Ovary (tissue), 7 donors: ENCODE measurements at regions not wholly inside any gene's neighbourhood (a gene's known extent, or its start where the extent isn't known, plus 50 kb on each side); places are given as distances from the start of the nearest gene placed in this dataset.

Experiments used
- DNase-seq, 5 donors: peaks; one replicate each; pipeline ENCODE4 v3.0.0-alpha.2; 2019 to 2020
- H3K27ac ChIP-seq, 2 donors: fragments of 200-600 bp; one replicate each; pipeline versions ENCODE4 v1.5.1 to v1.8.0; 2019 to 2022
- H3K27me3 ChIP-seq: fragments of 200-600 bp; one replicate; pipeline ENCODE4 v1.8.0; 2022
- H3K36me3 ChIP-seq: fragments of 200-600 bp; sonication (generic); one replicate; pipeline ENCODE4 v1.5.1; 2019
- H3K4me1 ChIP-seq: one replicate; pipeline ENCODE4 v1.8.1; 2013; ENCODE audit warnings: mild to moderate bottlenecking, moderate library complexity; ENCODE audit not compliant: insufficient read depth
- H3K4me3 ChIP-seq: fragments of 200-600 bp; sonication (generic); one replicate; pipeline ENCODE4 v1.5.1; 2017
- H3K9me3 ChIP-seq, 2 donors: fragments of 200-600 bp in 1 of 2; sonication (generic) in 1 of 2; one replicate each; pipeline versions ENCODE4 v1.5.1 to v1.8.1; 2013 to 2019; ENCODE audit warnings: mild to moderate bottlenecking in 1 of 2, moderate library complexity in 1 of 2
- CTCF ChIP-seq, 3 donors: fragments of 450-650 bp in 2 of 3; fragments of 200-600 bp in 1 of 3; IDR thresholded peaks; one replicate each; pipeline versions ENCODE4 v1.5.1 to v1.8.0; 2016 to 2022; ENCODE audit warnings: antibody characterized with exemption in 3 of 3, mild to moderate bottlenecking in 1 of 3
- EP300 ChIP-seq: sonication (generic); formaldehyde crosslinking; IDR thresholded peaks from one replicate; pipeline ENCODE4 v1.6.1; 2017; ENCODE audit warnings: antibody characterized with exemption
- POLR2A ChIP-seq: fragments of 450-650 bp; IDR thresholded peaks from one replicate; pipeline ENCODE4 v1.6.1; 2017; ENCODE audit warnings: antibody characterized with exemption, mild to moderate bottlenecking, moderate library complexity
- WGBS, 3 donors: extraction: QIAGEN DNeasy Blood & Tissue Kit in 1 of 3; methylation state at CpG; one replicate each; pipeline versions ENCODE4 v1.1.5 to v1.1.7; 2013 to 2017; 5-methylcytosine and 5-hydroxymethylcytosine counted together
- intact Hi-C, 4 donors: fragments of 100-400 bp; cut with DNase I; formaldehyde crosslinking; loops; one replicate each; pipeline versions ENCODE4 v1.11.0 to v1.15.1; 2022 to 2023
- donor health status: DM: no; HTN: no; CAD: no; lungs with moderate emphysema.
- donor health status: DM: no; HTN: no; CAD: no.
- donor health status: Bipolar disorder and iron deficiency.
- donor health status: DM: no; HTN: no; CAD: no.
- donor health status: DM: yes; HTN: yes; CAD: no.

- TF ChIP-seq POLR2A = no peak
- no peak for TF ChIP-seq CTCF (IDR thresholded peaks at IDR 0.05)
- TF ChIP-seq EP300 = no peak
- WGBS, 3 donors = 28 to 40% (median 33%) methylated on average over 2 of the region's 2 CpGs
- H3K4me1 ChIP-seq = no peaks in the 10 kb centered on the region
- intact Hi-C loops = no loop called here
- no peaks in the 10 kb centered on the region for H3K9me3 ChIP-seq
- H3K4me3 ChIP-seq = no peak overlapping the region
- H3K27ac ChIP-seq = no peak overlapping the region
- no peak for DNase-seq
- H3K36me3 ChIP-seq = no peaks in the 10 kb centered on the region
- H3K27me3 ChIP-seq = no peaks in the 10 kb centered on the region
Measured at GRCh38 chr5:99248066-99248465, 319.3 kb upstream of the CHD1 start.

- Histone ChIP-seq H3K4me3 (no peak overlapping the region), H3K27me3 (no peaks in the 10 kb centered on the region), H3K27ac (no peak overlapping the region), H3K9me3 (no peaks in the 10 kb centered on the region), H3K36me3 (no peaks in the 10 kb centered on the region), H3K4me1 (no peaks in the 10 kb centered on the region)
- WGBS, 3 donors = 71 to 78% (median 75%) methylated on average over 4 of the region's 4 CpGs
- intact Hi-C loops = no loop called here
- DNase-seq = no peak
- TF ChIP-seq CTCF (IDR thresholded peaks at IDR 0.05) (no peak), POLR2A (no peak), EP300 (no peak)
Measured at GRCh38 chr5:99247346-99247745, 318.5 kb upstream of the CHD1 start.

DNA sequence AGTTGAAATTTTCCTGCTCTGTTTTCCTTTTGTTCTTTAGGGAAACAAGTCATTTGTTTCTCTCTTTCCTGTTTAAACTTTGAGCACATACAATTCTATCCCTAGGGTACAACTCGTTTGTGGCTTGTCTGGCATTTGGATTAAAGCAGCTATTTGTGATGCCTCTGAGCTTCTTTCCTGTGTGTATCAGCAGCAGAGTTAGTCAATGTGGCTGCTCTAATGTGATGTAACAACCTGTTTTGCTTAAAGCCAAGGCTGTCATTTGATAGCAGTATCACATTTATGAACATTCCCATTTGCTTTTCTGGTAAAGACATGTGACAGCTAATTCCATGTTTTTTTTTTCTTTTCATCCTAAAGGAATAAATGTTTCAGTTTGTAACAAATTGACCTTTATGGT, 314.3 kb upstream of the CHD1 start:
- Histone ChIP-seq H3K4me3 (no peak overlapping the region), H3K9me3 (no peaks in the 10 kb centered on the region), H3K27me3 (no peaks in the 10 kb centered on the region), H3K27ac (no peak overlapping the region), H3K36me3 (no peaks in the 10 kb centered on the region), H3K4me1 (no peaks in the 10 kb centered on the region)
- WGBS, 3 donors = 6 to 23% (median 15%) methylated on average over 1 of the region's 1 CpG
- intact Hi-C loops = no loop called here
- no peak for DNase-seq
- TF ChIP-seq POLR2A (no peak), CTCF (IDR thresholded peaks at IDR 0.05) (no peak), EP300 (no peak)

GRCh38 chr5:99239826-99240360, 311.1 kb upstream of the CHD1 start:
- 87 to 93% (median 90%) methylated on average over 3 of the region's 3 CpGs for WGBS, 3 donors
- Histone ChIP-seq H3K4me3 (no peak overlapping the region), H3K4me1 (no peaks in the 10 kb centered on the region), H3K36me3 (no peaks in the 10 kb centered on the region), H3K27me3 (no peaks in the 10 kb centered on the region), H3K27ac (no peak overlapping the region), H3K9me3 (no peaks in the 10 kb centered on the region)
- intact Hi-C loops = no loop called here
- DNase-seq = no peak
- no peak for TF ChIP-seq EP300
- no peak for TF ChIP-seq POLR2A
- no peak for TF ChIP-seq CTCF (IDR thresholded peaks at IDR 0.05)
